OCI-LY1 (cell line): ENCODE measurements at regions not wholly inside any gene's neighbourhood (a gene's known extent, or its start where the extent isn't known, plus 50 kb on each side); places are given as distances from the start of the nearest gene placed in this dataset.

Experiments used
- CTCF ChIP-seq: fragments of 200-600 bp; sonication (generic), shearing (Covaris generic); IDR thresholded peaks from 2 replicates; pipeline ENCODE4 v1.5.1; 2017; ENCODE audit warnings: mild to moderate bottlenecking, antibody characterized with exemption, low read length, moderate library complexity, mixed read lengths
- EZH2 ChIP-seq: fragments of 200-600 bp; sonication (generic), shearing (Covaris generic); IDR thresholded peaks from 2 replicates; pipeline ENCODE4 v1.8.0; 2017; ENCODE audit warnings: borderline replicate concordance, mixed run types, mild to moderate bottlenecking, antibody characterized with exemption, low read length, moderate library complexity, mixed read lengths

DNA sequence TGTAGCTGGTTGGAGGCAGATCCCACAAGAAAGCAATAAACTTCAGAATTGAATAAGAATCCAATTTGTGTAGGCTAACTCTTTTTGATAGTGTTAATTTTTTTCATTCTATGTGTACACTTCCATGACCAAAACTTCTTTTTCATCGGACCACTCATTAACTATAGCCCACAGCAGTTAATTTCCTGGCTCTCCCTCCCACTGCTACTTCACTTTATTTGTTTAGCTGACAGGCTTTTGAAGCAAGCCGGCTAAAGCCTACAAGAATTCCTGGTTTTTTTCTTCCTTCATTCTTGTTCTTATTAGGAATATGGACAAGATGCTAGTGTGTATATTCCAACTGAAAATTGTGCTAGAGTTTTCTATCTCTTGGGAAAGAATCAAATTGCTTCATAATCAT lies 329.2 kb upstream of the CCNH start:
- TF ChIP-seq CTCF (no peak), EZH2 (no peak)
